SHP77 (cell line): ENCODE measurements at regions not wholly inside any gene's neighbourhood (a gene's known extent, or its start where the extent isn't known, plus 50 kb on each side); places are given as distances from the start of the nearest gene placed in this dataset.

Experiments
- DNase-seq, 2 experiments: peaks; one replicate each; lab custom pipeline; 2025; lab: John Stamatoyannopoulos, UW

- DNase-seq = no peak
Observed at GRCh38 chrX:13266641-13267345, 53.1 kb downstream of the ATXN3L start.

- DNase-seq = no peak
Observed at GRCh38 chrX:13265549-13266132, 54.2 kb downstream of the ATXN3L start.

GRCh38 chrX:13265111-13265510, 54.7 kb downstream of the ATXN3L start:
- no peak for DNase-seq

- no peak for DNase-seq
Observed at GRCh38 chrX:13263560-13264251, 56.1 kb downstream of the ATXN3L start.

GRCh38 chrX:13261348-13261747, 58.5 kb downstream of the ATXN3L start:
- no peak for DNase-seq

GRCh38 chrX:13260598-13260997, 59.3 kb downstream of the ATXN3L start:
- no peak for DNase-seq

- no peak for DNase-seq
Observed at GRCh38 chrX:13258725-13259124, 61.1 kb downstream of the ATXN3L start.

- no peak for DNase-seq
Observed at GRCh38 chrX:13258052-13258444, 61.8 kb downstream of the ATXN3L start.

- no peak for DNase-seq
Observed at GRCh38 chrX:13257223-13258051, 62.4 kb downstream of the ATXN3L start.

- no peak for DNase-seq
Observed at GRCh38 chrX:13256603-13257002, 63.2 kb downstream of the ATXN3L start.

- DNase-seq = no peak
Observed at GRCh38 chrX:13254870-13255269, 65.0 kb downstream of the ATXN3L start.

- peak; percentile 9 to 13 for DNase-seq
Observed at GRCh38 chrX:13254076-13254785, 65.6 kb downstream of the ATXN3L start.

GRCh38 chrX:13253223-13253622, 66.6 kb downstream of the ATXN3L start:
- DNase-seq = no peak

GRCh38 chrX:13252726-13253125, 67.1 kb downstream of the ATXN3L start:
- DNase-seq = no peak

- no peak for DNase-seq
Observed at GRCh38 chrX:13250826-13251580, 68.8 kb downstream of the ATXN3L start.

GRCh38 chrX:13248867-13249486, 70.9 kb downstream of the ATXN3L start:
- DNase-seq = no peak

GRCh38 chrX:13239272-13239671, 80.6 kb downstream of the ATXN3L start:
- DNase-seq = no peak

GRCh38 chrX:13235930-13236329, 83.9 kb downstream of the ATXN3L start:
- DNase-seq = no peak

- no peak for DNase-seq
Observed at GRCh38 chrX:13232484-13232883, 87.4 kb downstream of the ATXN3L start.

GRCh38 chrX:13226214-13226613, 93.6 kb downstream of the ATXN3L start:
- DNase-seq = no peak
